ENCODE measurements at regions not wholly inside any gene's neighbourhood (a gene's known extent, or its start where the extent isn't known, plus 50 kb on each side); places are given as distances from the start of the nearest gene placed in this dataset.

- TF ChIP-seq CTCF (IDR thresholded peaks at IDR 0.05): no peak
- TF ChIP-seq POLR2A (IDR thresholded peaks at IDR 0.05): no peak
Measured at GRCh38 chr10:131480861-131481260, 169.3 kb upstream of the TCERG1L start.

Measured in uterus (tissue), 2 donors.